ENCODE measurements at regions not wholly inside any gene's neighbourhood (a gene's known extent, or its start where the extent isn't known, plus 50 kb on each side); places are given as distances from the start of the nearest gene placed in this dataset.

GRCh38 chr9:80197661-80198060 lies 625.9 kb downstream of the TLE4 start:
- no peak overlapping the region for H3K27ac Mint-ChIP-seq
- TF ChIP-seq, protein P1, sequence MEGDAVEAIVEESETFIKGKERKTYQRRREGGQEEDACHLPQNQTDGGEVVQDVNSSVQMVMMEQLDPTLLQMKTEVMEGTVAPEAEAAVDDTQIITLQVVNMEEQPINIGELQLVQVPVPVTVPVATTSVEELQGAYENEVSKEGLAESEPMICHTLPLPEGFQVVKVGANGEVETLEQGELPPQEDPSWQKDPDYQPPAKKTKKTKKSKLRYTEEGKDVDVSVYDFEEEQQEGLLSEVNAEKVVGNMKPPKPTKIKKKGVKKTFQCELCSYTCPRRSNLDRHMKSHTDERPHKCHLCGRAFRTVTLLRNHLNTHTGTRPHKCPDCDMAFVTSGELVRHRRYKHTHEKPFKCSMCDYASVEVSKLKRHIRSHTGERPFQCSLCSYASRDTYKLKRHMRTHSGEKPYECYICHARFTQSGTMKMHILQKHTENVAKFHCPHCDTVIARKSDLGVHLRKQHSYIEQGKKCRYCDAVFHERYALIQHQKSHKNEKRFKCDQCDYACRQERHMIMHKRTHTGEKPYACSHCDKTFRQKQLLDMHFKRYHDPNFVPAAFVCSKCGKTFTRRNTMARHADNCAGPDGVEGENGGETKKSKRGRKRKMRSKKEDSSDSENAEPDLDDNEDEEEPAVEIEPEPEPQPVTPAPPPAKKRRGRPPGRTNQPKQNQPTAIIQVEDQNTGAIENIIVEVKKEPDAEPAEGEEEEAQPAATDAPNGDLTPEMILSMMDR (conservative IDR thresholded peaks at IDR 0.05): no peak
- WGBS (ENCODE audit: extremely low coverage, insufficient read length, low lambda C conversion rate): no CpG with 5 or more reads among the region's 1 CpG
- H4K8ac ChIP-seq (replicated peaks; ENCODE audit: insufficient read length, low read depth, low read length): no peak overlapping the region
- H3K36me3 Mint-ChIP-seq (ENCODE audit: insufficient read depth in 1 of 3, low read depth in 3 of 3): no peaks in the 10 kb centered on the region
- no peaks in the 10 kb centered on the region for H3K23me2 ChIP-seq (ENCODE audit: insufficient read length, low read depth, low read length, poor library complexity, severe bottlenecking)
- no peaks in the 10 kb centered on the region for H3K79me2 ChIP-seq (ENCODE audit: insufficient read depth, low read length)
- H3K23ac ChIP-seq (ENCODE audit: insufficient read length, low read depth, low read length): no peak overlapping the region
- H3T11ph ChIP-seq (ENCODE audit: low read length): no peak overlapping the region
- no peak overlapping the region for H2BK12ac ChIP-seq (ENCODE audit: insufficient read length, low read depth, low read length)
- H2BK15ac ChIP-seq (ENCODE audit: low read depth, low read length): no peak overlapping the region
- H3K4me3 Mint-ChIP-seq: no peak overlapping the region
- H3K4me1 ChIP-seq (ENCODE audit: insufficient read depth, low read length): no peaks in the 10 kb centered on the region
- H3K18ac ChIP-seq (ENCODE audit: insufficient read length, low read depth, low read length): no peak overlapping the region
- H2AFZ ChIP-seq (ENCODE audit: low read length): no peak overlapping the region
- no peak overlapping the region for H3K4ac ChIP-seq (ENCODE audit: low read depth, low read length)
- H3K9me3 Mint-ChIP-seq: no peaks in the 10 kb centered on the region
- H3K9ac ChIP-seq (ENCODE audit: extremely low read depth, insufficient read length, low read length): no peak overlapping the region
- H3K79me1 ChIP-seq (ENCODE audit: insufficient read depth, low read depth, low read length, poor library complexity, severe bottlenecking): no peaks in the 10 kb centered on the region
- H3K14ac ChIP-seq (ENCODE audit: insufficient read depth, low read length): no peak overlapping the region
- no peak overlapping the region for H4K91ac ChIP-seq (ENCODE audit: insufficient read length, low read depth, low read length)
- H4K5ac ChIP-seq (ENCODE audit: insufficient read length, low read depth, low read length): no peak overlapping the region
- no peaks in the 10 kb centered on the region for H3K27me3 ChIP-seq (ENCODE audit: insufficient read depth, low read length)
- no peak overlapping the region for H2BK20ac ChIP-seq (ENCODE audit: low read depth, low read length, poor library complexity, severe bottlenecking)
- H2BK120ac ChIP-seq (ENCODE audit: low read depth, low read length, poor library complexity, severe bottlenecking): no peak overlapping the region
- DNase-seq: no peak
- H3K27me3 Mint-ChIP-seq (ENCODE audit: low read depth): no peaks in the 10 kb centered on the region
- H2BK5ac ChIP-seq (ENCODE audit: insufficient read length, low read length): no peak overlapping the region
- no peaks in the 10 kb centered on the region for H4K20me1 ChIP-seq (ENCODE audit: control insufficient read depth, insufficient read depth, insufficient read length)
- H2AK5ac ChIP-seq (ENCODE audit: insufficient read length, low read length): no peak overlapping the region
- no peak overlapping the region for H3K4me2 ChIP-seq (ENCODE audit: insufficient read depth, insufficient read length, low read length)
- no peak overlapping the region for H3K27ac ChIP-seq (ENCODE audit: insufficient read length, low read depth, low read length)
- no peaks in the 10 kb centered on the region for H3K9me3 ChIP-seq (ENCODE audit: control insufficient read depth, low read depth, low read length)
- H3K56ac ChIP-seq (ENCODE audit: insufficient read length, low read depth, low read length): no peak overlapping the region
- peaks cover 8% of the 10 kb centered on the region in 2 experiments; a peak in 3 of 4 replicates for H3K4me1 Mint-ChIP-seq

Measured in H9 (cell line).